ENCODE measurements at regions not wholly inside any gene's neighbourhood (a gene's known extent, or its start where the extent isn't known, plus 50 kb on each side); places are given as distances from the start of the nearest gene placed in this dataset.

GRCh38 chr6:149166336-149166735 lies 151.2 kb upstream of the TAB2 start:
- DNase-seq (ENCODE audit: low read depth), result peak; percentile 55
- no peak overlapping the region for H3K4me3 ChIP-seq (ENCODE audit: low read depth, low read length)
- no peak for TF ChIP-seq CTCF (IDR thresholded peaks at IDR 0.05; ENCODE audit: insufficient read depth, low read length)

- H3K4me3 ChIP-seq (ENCODE audit: low read depth, low read length), result no peak overlapping the region
- DNase-seq (ENCODE audit: low read depth), result no peak
- no peak for TF ChIP-seq CTCF (IDR thresholded peaks at IDR 0.05; ENCODE audit: insufficient read depth, low read length)
These were observed 150.8 kb upstream of the TAB2 start for GRCh38 chr6:149166747-149167146.

- no peak overlapping the region for H3K4me3 ChIP-seq (ENCODE audit: low read depth, low read length)
- DNase-seq (ENCODE audit: low read depth), result no peak
- TF ChIP-seq CTCF (IDR thresholded peaks at IDR 0.05; ENCODE audit: insufficient read depth, low read length), result no peak
These were observed 148.5 kb upstream of the TAB2 start for GRCh38 chr6:149168968-149169367.

GRCh38 chr6:149169761-149170511 lies 147.6 kb upstream of the TAB2 start:
- no peak overlapping the region for H3K4me3 ChIP-seq (ENCODE audit: low read depth, low read length)
- no peak for TF ChIP-seq CTCF (IDR thresholded peaks at IDR 0.05; ENCODE audit: insufficient read depth, low read length)
- DNase-seq (ENCODE audit: low read depth), result peak; percentile 25

- no peak for TF ChIP-seq CTCF (IDR thresholded peaks at IDR 0.05; ENCODE audit: insufficient read depth, low read length)
- DNase-seq (ENCODE audit: low read depth), result peak; percentile 28
- H3K4me3 ChIP-seq (ENCODE audit: low read depth, low read length), result no peak overlapping the region
These were observed 146.7 kb upstream of the TAB2 start for GRCh38 chr6:149170564-149171452.

GRCh38 chr6:149173222-149173621 lies 144.3 kb upstream of the TAB2 start:
- TF ChIP-seq CTCF (IDR thresholded peaks at IDR 0.05; ENCODE audit: insufficient read depth, low read length), result no peak
- no peak overlapping the region for H3K4me3 ChIP-seq (ENCODE audit: low read depth, low read length)
- no peak for DNase-seq (ENCODE audit: low read depth)
